ENCODE measurements at regions not wholly inside any gene's neighbourhood (a gene's known extent, or its start where the extent isn't known, plus 50 kb on each side); places are given as distances from the start of the nearest gene placed in this dataset.

DNA sequence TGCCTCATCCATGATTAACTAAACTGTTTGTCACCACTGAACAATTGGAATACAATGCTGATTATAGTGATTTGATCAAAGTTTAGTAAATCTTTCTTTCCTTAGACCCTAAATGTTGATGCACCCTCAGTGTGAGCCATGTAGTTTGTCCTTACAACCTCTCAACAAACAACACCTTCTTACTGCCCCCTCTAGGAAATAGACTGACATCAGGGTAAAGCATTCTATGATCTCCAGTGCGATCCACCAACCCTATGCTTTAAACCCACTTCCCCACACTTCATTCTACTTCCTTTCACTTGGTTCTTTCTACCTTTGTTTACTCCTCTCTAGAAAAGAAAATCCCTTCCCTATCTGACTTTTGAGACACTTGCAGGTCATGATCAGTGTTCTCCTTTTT, 1842.5 kb upstream of the PRR20A start:
- DNase-seq, result no peak

DNA sequence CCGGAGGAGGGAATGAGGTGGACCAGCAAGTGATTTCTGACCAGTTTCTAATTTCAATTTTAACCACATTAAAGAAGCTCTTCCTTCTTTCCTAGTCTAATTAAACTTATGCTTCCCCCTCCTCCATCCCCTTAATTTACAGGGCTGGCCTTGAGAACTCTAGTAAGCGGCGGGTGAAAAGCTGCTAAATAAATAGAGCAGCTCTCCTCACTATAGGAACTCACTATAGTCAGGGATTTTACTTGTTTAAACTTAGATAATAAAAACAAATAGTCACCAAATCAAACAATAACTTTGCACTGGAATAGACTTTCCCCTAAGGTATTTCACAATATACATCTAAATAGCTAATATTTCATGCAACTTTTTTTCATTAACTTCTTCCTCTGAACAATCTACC, 1838.2 kb upstream of the PRR20A start:
- DNase-seq, result no peak

DNA sequence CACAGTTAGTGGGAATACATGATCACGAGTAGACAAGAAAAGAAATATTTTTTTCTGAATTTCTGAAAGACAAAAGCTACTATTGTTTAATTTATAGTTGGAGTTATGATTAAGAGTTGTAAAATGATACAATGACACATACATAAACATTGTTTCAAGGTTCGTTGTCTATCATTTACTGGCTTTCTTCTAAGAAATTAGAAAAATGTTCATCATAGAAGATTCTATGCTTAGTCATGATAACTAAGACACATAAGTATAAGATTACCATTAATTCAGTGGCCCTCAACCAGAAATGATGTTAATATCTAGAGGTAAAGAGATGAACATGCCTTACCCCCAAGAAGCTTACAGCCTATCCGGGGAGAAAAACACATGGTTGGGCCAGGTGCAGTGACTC, 1832.8 kb upstream of the PRR20A start:
- no peak for DNase-seq

DNA sequence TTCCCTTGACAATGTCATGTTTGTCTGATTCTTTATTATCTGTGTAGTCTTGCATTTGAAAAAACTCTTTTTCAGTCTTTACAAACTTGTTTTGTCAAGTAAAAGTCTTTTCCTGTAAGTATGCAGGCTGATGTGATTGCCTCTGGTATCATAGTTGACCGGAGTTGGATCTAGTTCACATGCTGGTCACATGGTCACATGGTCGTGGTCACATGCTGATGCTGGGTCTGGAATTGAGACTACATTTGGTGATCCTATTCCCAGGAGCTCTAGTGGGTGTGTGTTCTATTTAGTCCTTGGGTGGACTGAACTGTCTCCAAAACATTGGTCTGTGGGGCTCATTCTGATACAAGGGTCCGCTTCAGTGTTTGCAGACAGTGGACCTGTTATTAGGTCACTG, 1798.8 kb upstream of the PRR20A start:
- no peak for DNase-seq

DNA sequence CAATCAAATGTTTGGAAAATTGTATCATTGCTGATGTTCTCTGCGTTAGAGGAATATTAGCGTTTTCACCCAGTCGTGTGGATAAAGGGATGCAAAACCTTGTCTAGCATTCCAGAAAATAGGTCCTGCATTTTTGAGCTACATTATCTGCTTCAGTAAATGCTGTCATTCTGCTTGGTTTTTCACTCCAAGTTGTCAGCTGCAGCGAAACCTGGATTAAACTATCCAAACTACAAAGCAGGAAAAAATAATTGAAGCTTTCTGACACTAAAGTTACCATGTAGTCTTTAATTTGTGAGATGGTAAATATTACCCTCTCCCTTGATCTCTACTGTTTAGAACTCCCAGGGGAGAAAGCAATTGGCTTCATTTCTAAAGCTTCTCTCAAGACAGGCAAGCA, 1795.5 kb upstream of the PRR20A start:
- DNase-seq, result no peak

DNA sequence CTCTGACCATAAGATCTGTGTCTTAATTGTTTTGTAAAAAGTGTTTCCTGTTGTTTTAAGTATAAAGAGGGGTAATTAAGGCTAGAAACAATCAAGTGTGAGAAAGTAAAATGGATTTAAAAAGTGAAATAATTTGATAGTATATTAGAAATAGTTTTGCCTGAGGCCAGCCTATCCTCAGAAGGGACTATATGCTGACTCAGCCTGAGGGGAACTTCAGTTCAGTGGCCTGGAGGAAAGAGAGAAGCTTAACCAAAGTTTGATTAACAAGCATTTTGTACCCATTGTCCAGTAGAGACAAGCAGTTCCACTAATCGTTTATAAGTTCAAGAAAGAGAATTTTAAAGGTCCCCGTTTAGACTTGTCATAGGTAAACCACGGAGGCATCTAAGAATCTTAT, 1793.2 kb upstream of the PRR20A start:
- no peak for DNase-seq

DNA sequence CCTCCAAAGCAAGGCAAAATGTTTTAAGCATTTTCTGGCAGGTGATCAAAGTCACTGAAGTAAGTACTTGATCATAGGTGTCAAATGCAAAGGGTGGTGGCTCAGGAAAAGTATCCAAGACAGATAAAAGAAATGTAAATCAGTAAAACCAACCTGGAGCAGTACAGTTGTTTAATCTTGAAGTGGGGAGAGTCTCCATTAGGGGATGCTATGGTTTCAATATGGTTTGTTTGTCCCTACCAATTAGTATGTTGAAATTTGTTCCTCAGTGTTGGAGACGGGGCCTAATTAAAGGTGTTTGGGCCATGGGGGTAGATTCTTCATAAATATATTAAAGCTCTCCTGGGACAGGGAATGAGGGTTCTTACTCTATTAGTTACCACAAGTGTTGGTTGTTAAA, 1781.7 kb upstream of the PRR20A start:
- DNase-seq, result no peak

DNA sequence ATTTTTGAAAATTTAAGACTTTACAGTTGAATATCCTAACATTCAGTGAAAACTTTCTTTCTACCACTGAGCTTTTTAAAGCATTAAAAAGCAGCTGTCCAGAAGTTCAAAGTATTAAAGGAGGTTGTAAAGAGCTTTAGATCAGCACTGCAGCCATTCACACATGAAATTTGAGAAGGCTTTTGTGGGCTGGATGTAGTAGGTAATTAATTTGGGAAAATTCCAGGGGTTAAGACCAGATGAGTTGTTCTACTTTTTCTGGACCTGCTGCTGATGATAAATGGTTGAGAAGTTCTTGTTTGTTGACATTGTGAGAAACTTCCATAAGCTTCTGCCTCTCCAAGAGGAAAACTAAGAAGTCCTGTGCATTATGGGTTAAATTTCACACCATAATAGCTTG, 1779.6 kb upstream of the PRR20A start:
- no peak for DNase-seq

DNA sequence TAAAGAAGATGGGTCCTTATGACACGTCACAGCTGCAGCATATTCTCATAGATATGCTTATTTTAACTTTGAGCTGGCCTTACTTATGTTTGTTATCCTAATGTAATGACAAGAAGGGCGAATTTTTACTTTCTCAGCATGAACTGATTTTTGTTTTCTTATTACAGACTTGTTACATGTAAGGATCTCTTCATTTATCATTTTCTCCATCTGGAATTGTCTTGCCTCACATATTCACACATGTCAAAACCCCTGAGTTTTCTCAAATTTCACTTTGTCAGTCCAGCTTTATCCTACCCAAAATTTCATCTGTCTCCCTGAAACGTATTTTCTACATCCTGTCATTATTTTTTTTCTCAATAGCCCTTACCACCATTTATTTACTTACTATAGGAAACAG, 1774.0 kb upstream of the PRR20A start:
- no peak for DNase-seq

DNA sequence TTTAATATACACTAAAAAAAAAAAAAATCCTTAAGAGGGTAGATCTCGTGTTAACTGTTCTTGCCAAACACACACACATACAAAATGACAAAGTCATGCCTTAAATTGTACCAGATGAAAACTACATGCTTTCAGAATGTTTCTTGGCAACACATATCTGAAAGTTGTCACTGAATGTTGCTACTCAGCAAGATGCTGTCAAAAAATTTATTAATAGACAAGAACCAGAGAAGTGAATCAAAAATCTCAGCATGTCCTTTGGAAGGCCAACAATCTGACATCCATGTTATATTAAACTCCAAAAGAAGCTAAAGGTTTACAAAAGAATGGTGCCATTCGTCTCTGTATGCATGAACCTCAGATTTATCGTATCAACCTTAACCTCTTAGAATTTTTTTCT, 1746.2 kb upstream of the PRR20A start:
- DNase-seq, result no peak

DNA sequence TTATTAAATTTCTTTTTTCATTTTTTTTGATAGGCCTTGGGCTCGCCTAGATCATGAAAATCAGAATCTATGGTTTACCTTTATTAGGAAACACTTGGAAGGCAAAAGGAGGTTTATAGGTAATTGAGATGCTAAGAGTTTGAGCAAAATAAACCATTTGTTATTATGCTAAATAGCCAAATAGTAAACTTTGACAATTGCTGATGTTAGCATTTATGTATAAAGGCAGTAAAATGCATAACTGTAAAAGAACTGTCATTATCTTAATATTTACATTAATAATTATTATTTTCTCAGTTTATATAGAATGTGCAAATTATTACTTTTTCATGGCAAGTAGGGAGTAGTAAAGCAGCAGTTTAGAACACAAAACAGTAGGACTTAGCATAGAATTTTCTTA, 1737.8 kb upstream of the PRR20A start:
- no peak for DNase-seq

DNA sequence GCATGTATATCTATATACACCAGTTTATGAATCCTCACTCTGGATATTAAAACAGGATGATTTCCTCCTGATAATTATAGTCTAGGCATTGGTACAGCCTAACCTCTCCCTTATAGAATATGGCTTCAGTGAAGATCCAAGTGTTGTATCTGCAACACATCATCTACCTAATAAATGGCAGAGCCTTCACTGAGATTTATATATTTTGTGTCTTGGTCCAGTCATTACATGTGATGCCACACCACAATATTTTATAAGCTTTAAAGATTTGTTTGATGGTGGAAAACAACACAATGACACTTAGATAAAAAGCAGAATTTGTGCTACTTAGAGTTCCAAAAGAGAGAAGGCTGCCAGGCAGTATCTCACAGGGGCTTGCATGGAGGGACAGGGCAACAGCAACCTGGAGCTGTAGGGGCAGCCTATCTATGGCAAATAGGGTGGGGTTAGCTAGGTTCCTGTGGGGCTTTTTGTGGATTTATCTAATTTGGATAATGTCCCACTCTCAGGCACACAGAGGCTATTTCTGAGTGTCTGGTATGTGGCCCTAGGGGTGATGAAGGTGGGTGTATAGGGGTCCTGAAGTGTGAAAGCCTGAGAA, 1736.7 kb upstream of the PRR20A start:
- no peak for DNase-seq

DNA sequence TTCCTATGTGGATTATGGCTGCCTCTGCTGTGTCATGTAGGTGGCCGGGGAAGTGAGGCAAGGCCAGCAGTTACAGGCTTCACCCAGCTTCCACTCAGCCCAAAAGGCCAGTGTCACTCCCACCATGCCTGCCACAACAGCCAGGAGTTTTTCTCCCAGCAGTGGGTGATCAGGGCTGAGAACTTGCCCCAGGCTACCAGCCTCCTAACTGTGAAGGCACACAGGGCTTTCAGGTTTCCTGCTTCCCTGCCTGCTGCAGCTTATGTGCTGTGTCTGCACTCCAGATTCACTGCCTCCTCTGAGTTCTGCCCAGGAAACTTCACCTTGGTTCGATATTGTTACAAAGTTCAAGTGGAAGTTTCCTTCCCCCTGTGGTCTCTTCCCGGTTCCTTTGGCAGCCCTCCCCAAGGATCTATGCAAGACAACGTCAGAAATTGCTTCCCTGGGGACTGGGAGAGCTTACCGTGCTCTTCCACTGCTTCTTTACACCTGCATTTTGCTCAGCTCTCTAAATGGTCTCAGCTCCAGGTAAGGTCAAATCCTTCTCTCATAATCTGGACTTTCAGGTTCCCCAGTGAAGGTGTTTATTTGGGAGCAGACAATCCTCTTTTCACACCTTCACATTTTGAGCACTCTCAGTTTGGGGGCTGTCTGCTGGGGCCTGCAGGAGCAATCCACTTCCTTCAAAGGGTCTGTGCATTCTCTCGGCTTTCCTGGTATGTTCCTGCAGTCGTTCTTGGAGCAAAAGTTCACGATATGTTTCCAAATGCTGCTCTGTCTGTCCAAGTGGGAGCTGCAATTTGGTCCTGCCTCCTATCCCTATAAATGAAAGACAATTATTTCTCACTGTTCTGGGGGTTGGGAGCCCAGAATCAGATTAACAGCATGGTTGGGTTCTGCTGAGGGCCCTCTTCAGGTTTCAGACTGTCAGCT, 1730.1 kb upstream of the PRR20A start:
- no peak for DNase-seq

DNA sequence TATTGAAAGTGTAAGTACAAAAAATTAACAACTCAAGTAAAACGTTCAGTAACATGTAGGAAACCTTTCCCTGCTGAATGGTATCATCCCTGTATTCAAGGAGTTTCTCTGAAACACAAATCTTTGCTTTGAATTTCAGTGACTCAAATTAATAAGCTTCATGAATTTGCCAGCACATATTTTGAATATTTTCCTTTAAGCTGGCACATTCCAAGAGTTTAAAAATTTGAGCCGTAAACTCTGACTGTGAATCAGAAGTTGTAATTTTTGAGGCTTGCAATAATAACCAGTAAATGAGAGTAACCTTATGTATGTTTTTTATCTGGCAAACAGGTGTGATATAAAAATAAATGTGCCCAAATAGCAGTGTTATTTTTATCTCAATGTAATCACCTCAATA, 1722.6 kb upstream of the PRR20A start:
- DNase-seq, result no peak

DNA sequence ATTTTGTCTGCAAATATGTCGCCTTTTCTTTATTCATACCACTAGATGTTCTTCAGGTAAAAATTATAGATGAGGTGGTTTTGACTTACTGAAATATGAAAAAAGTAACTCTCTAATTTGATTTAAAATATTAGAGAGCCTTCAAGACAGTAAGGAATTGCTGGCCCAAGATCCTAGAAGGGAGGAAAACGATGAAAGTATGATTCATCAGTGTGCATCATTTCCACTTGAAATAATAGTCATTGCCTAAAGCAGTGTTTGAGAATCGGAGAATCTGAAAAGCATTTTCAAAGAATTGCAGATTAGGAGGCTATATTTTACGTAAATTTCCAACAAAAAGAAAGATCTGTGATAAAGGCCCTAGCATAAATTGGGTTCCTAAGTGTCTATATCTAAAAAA, 1707.9 kb upstream of the PRR20A start:
- DNase-seq, result no peak

DNA sequence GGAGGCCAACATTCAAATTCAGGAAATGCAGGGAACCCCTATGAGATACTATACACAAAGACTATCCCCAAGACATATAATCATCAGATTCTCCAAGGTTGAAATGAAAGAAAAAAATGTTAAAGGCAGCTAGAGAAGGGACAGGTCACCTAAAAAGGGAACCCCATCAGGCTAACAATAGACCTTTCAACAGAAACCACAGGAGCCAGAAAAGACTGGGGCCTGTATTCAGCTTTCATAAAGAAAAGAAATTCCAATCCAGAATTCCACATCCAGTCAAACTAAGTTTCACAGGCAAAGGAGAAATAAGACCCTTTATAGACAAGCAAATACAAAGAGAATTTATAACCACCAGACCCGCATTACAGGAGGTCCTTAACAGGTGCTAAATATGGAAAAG, 1703.6 kb upstream of the PRR20A start:
- no peak for DNase-seq

DNA sequence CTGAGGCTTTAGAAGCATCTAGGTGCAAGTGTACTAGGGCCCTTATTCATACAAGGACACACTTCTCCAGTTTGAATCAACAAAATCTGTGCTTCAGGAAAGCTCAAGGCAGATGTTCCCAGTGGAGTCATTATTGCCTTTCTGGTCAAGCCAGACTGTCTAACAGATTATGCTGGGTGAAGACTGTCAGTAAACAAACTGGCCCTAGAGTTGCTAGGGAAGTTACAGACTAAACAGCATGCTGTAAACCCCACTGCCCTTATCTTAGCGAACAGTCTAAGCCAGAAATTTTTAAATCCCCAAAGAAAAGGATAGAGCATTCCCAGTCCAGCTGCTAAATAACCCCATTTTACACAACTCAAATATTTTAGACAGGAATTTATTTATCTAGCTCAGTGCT, 1701.3 kb upstream of the PRR20A start:
- no peak for DNase-seq

DNA sequence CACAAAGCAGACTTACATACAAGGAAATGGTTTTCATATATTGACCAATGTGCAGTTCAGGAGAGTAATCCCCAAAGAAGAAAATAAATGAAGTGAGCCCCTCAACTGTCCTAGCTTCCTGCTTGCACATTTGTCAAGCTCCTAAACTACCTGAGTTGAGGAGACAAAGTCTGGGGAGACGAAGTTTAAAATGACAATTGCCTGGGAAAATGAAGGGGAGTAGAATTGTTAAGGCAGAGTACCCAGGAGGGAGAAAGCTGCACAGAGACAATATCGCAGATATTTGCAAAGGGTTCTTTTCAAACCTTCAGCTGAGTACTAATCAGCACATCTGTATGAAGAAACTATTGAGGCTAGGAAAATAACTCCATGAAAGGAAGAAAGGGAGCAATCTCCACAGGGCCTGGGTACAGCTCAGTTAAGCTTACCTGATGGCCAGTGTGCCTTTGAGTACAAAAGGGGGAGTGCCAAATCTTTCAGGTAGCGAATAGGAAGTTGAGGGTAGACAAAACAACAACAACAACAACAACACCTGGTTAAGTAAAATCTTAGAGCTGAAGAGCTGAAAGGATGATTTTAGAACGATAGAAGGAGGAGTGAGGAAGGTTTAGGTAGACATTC, 1700.1 kb upstream of the PRR20A start:
- DNase-seq, result no peak

DNA sequence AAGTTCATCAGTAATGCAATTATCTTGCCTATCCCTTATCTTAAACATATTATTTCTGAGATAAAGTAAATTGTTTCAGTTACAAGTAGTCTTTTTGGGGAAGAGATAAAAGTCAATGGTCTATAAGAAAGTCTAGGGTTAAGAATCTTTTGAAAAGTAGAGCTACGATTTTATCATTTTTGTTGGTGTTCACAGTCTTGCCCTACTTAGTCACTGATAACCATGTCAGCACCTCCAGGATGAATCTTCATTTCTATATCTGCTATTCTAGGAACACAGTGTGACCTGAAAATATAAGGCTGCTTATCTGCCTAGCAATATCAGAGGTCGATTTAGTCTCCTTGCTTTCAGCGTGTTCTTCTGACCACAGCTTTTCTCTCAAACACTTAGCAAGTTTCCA, 1676.5 kb upstream of the PRR20A start:
- no peak for DNase-seq

DNA sequence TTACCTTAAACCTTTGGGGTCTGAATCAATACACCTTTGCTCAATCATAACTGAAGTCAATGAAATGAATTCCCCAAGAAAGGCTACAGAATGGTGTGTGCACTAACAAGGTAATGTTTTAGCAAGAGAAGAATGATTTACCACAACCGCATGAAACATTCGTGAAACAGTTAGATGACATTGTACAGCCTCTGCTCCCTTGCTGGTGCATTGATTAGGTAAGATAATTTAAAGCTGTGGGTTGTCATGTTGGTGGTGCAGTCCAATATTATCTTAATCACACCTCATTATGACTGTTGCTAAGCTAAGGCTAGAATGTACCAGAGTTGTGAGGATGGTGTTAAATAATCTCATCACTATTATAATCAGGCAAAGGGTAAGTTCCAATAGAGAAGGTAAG, 1673.2 kb upstream of the PRR20A start:
- no peak for DNase-seq

DNA sequence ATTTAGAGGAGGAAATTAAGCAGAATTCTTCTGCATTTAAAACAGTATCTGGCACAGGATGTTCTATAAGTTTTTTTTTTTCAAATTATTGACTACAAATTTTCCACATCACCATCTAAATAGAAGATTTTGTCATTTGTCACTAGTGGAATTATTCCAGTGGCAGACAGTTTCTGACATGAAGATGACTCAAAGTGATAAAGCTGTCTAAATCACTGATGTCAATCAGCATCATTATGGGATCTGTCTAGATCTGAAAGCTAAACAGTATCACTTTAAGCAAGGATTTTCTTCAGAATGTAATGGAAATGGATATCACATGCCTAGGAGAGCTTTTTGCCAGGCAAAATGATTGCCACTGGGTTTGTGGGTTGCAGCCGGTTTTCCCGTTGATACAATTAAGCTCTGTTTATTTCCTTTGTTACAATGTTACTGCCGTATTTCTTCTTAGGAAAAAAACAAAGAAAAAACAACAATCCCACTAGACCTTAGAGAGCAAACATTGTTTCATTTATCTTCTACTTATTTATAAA, 1657.0 kb upstream of the PRR20A start:
- DNase-seq, result no peak

DNA sequence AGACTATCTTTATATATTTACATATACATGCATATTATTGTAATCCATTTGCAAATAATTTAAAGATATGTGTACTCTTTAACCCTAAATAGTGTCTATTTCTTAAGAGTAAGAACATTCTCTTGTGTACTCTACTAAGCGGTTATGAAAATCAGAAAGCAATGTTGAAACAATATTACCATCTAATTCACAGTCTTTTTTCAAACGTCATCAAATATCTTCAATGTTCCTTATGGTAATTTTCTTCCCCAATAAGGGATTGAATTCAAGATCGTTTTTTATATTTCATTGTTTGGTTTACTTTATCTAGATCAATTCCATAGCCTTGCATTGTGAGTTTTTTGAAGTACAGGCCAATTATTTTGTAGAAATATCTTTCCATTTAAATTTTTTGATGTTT, 1647.4 kb upstream of the PRR20A start:
- no peak for DNase-seq

DNA sequence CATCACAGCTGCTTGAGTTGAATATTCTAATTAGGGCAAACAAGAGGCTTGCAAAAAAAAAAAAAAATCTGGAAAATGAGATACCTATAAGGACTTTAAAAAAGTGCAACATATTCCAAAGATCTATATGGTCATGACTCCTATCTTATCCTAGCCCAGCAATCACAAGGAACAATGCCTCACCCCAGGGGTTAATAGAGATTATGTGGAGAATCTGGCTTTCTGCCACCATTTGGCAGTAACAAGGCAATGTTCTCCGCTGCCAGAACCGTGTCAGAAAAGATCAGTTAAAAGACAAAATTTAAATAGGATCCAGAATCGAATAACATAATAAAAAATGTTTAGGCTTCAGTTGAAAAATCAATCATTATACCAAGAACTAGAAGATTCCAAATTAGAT, 1643.2 kb upstream of the PRR20A start:
- no peak for DNase-seq

DNA sequence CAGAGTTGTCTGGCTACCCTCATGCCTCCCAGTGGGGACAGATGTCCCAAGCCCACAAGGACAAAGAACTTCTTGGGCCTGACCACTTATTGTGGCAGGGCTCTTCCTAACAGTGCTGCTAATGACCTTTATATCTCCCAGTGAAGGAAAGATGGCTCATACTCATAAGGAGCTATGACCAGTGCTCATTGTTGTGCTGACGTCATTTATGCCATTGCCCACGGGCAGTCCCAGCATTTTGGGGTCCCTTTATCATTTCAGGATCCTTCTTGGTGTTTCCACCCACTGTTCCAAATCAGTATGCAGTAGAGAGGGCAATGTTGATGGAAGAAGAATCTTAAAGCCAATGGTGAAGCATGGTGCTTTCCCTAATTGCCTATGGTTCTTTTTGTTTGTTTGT, 1640.0 kb upstream of the PRR20A start:
- no peak for DNase-seq

Measured in NCI-H2107 (cell line).